Frontal cortex (tissue), 3 donors: ENCODE measurements at regions not wholly inside any gene's neighbourhood (a gene's known extent, or its start where the extent isn't known, plus 50 kb on each side); places are given as distances from the start of the nearest gene placed in this dataset.
A peak's percentile ranks its signal among the peaks of the same experiment; 100 is the strongest.
"Not testable (repeated sequence)": the region's sequence is repeated elsewhere in the genome, so short reads cannot be mapped to it uniquely, and the experiment has no call there.

ENCODE experiments used
- DNase-seq, 2 donors: peaks; one replicate each; pipeline ENCODE4 v3.0.0; 2012; ENCODE audit warnings: low spot score in 2 of 2
- FAIRE-seq: peaks from 2 replicates; lab custom pipeline; 2012; peaks lifted over from hg19 to GRCh38; lab: Jason Lieb, UNC
- donor health status: control.
- donor health status: control.
- donor health status: control.

- FAIRE-seq: no peak
- no peak for DNase-seq
Measured at GRCh38 chr7:14092331-14092730, 102.9 kb upstream of the ETV1 start.

DNA sequence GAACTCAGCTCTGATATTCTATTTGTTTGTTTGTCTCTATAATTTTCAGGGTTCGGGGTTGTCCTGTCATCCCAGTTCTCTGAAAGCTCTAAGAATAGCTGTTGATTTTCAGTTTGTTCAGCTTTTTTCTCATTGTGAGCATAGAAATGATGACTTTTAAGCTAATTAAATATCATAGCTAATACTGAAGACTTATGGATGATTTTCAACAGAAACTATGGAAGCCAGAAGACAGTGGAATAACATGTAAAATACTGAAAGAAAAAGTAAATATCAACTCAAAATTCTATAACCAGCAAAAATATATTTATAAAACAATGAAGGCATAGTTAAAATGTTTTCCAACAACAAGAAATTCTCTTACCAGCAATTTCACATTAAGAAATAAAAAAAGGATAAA lies 96.4 kb upstream of the ETV1 start:
- no peak for DNase-seq
- FAIRE-seq: no peak

DNA sequence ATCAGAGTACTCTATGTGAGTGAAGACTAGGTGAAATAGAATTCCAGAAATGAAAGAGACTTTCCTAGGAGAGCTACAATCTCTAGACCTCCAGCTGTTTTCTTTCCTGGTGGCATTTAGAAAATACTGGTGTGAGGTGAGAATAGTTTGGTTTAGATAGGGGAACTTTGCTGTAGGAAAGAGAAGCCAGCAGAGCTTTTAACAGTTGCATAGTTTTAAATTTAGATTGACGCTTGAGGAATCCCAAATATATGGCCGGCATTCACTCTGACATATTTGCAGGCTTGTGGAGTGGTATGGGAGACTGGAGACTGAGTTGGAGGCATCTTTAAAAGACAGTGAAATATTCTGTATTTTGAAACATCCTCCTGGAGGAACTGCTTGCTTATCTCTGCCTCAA lies 94.3 kb upstream of the ETV1 start:
- DNase-seq: no peak
- FAIRE-seq: no peak

- DNase-seq (no peak), FAIRE-seq (no peak)
Measured at GRCh38 chr7:14073988-14074387, 84.5 kb upstream of the ETV1 start.

GRCh38 chr7:14073543-14073942 lies 84.1 kb upstream of the ETV1 start:
- DNase-seq: no peak
- FAIRE-seq: no peak

- no peak for FAIRE-seq
- DNase-seq: no peak
Measured at GRCh38 chr7:14071045-14071444, 81.6 kb upstream of the ETV1 start.

- DNase-seq: no peak
- FAIRE-seq: no peak
Measured at GRCh38 chr7:14069961-14070360, 80.5 kb upstream of the ETV1 start.

GRCh38 chr7:14066783-14067182 lies 77.3 kb upstream of the ETV1 start:
- FAIRE-seq, DNase-seq: not testable (repeated sequence)

GRCh38 chr7:14065286-14065685 lies 75.8 kb upstream of the ETV1 start:
- FAIRE-seq: no peak
- no peak for DNase-seq

GRCh38 chr7:14055813-14056212 lies 66.3 kb upstream of the ETV1 start:
- no peak for FAIRE-seq
- no peak for DNase-seq

GRCh38 chr7:14054125-14054524 lies 64.7 kb upstream of the ETV1 start:
- FAIRE-seq: no peak
- no peak for DNase-seq

DNA sequence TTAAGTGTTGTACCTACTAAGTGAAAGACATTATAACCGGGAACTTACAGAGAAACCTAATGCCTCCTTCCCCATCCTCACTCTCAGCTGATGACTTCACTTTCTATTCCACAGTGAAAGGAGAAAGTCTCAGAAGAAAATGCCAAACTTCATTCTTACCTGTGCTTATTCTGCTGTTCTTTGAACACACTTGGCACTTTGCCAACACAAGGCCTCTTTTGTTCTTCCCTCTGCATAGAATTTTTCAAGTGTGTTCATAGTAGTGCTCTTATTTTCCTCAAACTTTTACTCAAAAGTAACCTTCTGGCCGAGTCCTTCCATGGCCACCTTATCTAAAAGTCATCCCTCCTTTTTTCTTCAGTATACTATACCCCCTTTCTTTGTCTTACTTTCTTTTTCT lies 59.4 kb upstream of the ETV1 start:
- FAIRE-seq (no peak), DNase-seq (no peak)

DNA sequence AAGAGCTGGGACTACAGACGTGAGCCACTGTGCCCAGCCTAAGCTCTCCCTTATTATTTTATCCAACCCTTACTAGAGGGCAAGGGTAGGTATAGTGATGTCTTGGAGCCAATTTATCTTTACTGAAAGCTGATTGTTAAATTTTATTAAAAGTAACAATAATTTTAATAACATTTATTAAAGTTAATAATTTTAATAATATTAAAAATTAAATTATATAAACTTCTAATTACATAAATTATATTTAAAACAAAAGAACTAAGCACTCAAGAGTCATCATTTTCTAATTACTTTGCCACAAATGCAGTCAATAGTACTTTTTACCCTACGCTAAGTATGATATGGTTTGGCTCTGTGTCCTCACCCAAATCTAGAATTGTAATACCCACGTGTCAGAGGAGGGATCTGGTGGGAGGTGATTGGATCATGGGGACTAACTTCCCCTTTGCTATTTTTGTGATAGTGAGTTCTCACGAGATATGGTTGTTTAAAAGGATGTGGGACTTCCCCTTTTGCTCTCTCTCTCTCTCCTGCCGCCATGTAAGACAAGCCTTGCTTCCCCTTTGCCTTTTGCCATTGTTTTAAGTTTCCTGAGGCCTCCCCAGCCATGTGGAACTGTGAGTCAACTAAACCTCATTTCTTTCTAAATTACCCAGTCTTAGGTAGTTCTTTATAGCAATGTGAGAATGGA lies 58.4 kb upstream of the ETV1 start:
- peak; percentile 36 for FAIRE-seq
- DNase-seq: no peak

- DNase-seq (no peak), FAIRE-seq (no peak)
Measured at GRCh38 chr7:14045651-14046050, 56.2 kb upstream of the ETV1 start.

DNA sequence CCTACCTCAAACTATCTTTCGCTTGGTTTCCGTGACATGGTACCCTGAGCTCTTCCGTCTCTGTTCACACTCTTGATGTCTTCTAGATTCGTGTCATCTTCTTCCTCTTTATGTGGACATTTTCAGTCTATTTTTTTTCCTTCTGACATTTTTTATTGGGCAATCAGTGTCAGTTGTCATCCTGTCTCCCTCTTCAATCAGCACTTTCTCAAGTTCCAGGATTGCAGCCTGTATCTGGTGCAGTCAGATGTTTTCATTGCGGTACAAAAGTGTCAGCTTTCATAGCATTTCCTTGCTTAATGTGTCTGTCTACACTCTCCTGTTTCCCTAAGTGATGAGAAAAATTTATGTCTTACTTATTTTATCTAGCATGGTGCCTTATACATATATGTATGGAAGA lies 51.1 kb upstream of the ETV1 start:
- DNase-seq: no peak
- no peak for FAIRE-seq
